ENCODE measurements at regions not wholly inside any gene's neighbourhood (a gene's known extent, or its start where the extent isn't known, plus 50 kb on each side); places are given as distances from the start of the nearest gene placed in this dataset.

DNA sequence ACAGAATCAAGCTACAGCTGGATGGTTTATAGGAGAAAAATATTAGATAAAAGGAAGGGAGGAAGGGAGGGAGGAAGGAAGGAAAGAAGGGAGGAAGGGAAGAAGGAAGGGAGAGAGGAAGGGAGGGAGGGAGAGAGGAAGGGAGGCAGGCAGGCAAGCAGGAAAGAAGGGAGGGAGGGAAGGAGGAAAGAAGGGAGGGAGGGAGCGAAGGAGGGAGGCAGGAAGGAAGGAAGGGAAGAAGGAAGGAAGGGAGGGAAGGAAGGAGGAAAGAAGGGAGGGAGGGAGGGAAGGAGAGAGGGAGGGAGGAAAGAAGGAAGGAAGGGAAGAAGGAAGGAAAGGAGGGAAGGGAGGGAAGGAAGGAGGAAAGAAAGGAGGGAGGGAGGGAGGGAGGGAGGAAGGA, 77.9 kb upstream of the C1QTNF7 start:
- TF ChIP-seq EZH2 (IDR thresholded peaks at IDR 0.05; ENCODE audit: borderline replicate concordance, low read depth, low read length, poor library complexity, severe bottlenecking), result no peak
- TF ChIP-seq, protein P1, sequence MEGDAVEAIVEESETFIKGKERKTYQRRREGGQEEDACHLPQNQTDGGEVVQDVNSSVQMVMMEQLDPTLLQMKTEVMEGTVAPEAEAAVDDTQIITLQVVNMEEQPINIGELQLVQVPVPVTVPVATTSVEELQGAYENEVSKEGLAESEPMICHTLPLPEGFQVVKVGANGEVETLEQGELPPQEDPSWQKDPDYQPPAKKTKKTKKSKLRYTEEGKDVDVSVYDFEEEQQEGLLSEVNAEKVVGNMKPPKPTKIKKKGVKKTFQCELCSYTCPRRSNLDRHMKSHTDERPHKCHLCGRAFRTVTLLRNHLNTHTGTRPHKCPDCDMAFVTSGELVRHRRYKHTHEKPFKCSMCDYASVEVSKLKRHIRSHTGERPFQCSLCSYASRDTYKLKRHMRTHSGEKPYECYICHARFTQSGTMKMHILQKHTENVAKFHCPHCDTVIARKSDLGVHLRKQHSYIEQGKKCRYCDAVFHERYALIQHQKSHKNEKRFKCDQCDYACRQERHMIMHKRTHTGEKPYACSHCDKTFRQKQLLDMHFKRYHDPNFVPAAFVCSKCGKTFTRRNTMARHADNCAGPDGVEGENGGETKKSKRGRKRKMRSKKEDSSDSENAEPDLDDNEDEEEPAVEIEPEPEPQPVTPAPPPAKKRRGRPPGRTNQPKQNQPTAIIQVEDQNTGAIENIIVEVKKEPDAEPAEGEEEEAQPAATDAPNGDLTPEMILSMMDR (conservative IDR thresholded peaks at IDR 0.05; ENCODE audit: low read depth, low read length), result no peak

Data from A673 (cell line).